ENCODE measurements at regions not wholly inside any gene's neighbourhood (a gene's known extent, or its start where the extent isn't known, plus 50 kb on each side); places are given as distances from the start of the nearest gene placed in this dataset.

DNA sequence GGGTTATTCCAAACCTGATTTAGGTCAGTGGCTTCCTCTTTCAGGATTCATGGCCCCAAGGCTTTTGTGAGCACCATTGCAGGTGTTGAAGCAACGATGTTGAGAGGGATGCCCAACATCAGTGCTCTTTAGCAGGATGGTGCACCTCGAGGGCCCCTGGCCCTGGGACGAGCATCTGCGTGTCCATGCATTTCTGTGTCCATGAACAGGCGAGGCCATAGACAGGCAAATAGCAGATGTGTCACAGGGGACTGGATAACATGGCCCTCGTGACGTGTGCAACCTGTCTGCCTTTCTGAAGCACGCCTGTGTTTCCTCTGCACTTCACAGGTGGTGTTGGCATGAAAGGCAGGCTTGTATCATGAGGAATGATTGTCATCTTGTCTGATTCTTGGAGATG, 132.3 kb downstream of the SNRPN start:
- TF ChIP-seq, protein P1, sequence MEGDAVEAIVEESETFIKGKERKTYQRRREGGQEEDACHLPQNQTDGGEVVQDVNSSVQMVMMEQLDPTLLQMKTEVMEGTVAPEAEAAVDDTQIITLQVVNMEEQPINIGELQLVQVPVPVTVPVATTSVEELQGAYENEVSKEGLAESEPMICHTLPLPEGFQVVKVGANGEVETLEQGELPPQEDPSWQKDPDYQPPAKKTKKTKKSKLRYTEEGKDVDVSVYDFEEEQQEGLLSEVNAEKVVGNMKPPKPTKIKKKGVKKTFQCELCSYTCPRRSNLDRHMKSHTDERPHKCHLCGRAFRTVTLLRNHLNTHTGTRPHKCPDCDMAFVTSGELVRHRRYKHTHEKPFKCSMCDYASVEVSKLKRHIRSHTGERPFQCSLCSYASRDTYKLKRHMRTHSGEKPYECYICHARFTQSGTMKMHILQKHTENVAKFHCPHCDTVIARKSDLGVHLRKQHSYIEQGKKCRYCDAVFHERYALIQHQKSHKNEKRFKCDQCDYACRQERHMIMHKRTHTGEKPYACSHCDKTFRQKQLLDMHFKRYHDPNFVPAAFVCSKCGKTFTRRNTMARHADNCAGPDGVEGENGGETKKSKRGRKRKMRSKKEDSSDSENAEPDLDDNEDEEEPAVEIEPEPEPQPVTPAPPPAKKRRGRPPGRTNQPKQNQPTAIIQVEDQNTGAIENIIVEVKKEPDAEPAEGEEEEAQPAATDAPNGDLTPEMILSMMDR (IDR thresholded peaks at IDR 0.05): no peak
- TF ChIP-seq ZFX (IDR thresholded peaks at IDR 0.05; ENCODE audit: borderline replicate concordance): no peak
